Embryonic facial prominence (tissue), 1 donor: ENCODE measurements at regions not wholly inside any gene's neighbourhood (a gene's known extent, or its start where the extent isn't known, plus 50 kb on each side); places are given as distances from the start of the nearest gene placed in this dataset.

ENCODE experiments used
- DNase-seq: peaks from one replicate; pipeline ENCODE4 v3.0.0-alpha.2; 2016; ENCODE audit errors: extremely low spot score

- no peak for DNase-seq
Observed at GRCh38 chr10:10551596-10552301, 465.9 kb upstream of the CELF2 start.

GRCh38 chr10:10552948-10553347 is 464.7 kb upstream of the CELF2 start:
- DNase-seq, result no peak

- DNase-seq, result no peak
Observed at GRCh38 chr10:10564081-10564794, 453.4 kb upstream of the CELF2 start.

GRCh38 chr10:10576937-10577336 is 440.7 kb upstream of the CELF2 start:
- DNase-seq, result no peak

- DNase-seq, result no peak
Observed at GRCh38 chr10:10579709-10580108, 438.0 kb upstream of the CELF2 start.

GRCh38 chr10:10584161-10584560 is 433.5 kb upstream of the CELF2 start:
- DNase-seq, result no peak

GRCh38 chr10:10587744-10588393 is 429.8 kb upstream of the CELF2 start:
- no peak for DNase-seq

- no peak for DNase-seq
Observed at GRCh38 chr10:10589540-10590303, 427.9 kb upstream of the CELF2 start.

GRCh38 chr10:10591715-10592341 is 425.8 kb upstream of the CELF2 start:
- DNase-seq, result no peak

GRCh38 chr10:10596256-10596655 is 421.4 kb upstream of the CELF2 start:
- DNase-seq, result no peak

- DNase-seq, result no peak
Observed at GRCh38 chr10:10598297-10598696, 419.4 kb upstream of the CELF2 start.

GRCh38 chr10:10600004-10600403 is 417.7 kb upstream of the CELF2 start:
- no peak for DNase-seq

- DNase-seq, result no peak
Observed at GRCh38 chr10:10605551-10606081, 412.1 kb upstream of the CELF2 start.

GRCh38 chr10:10609379-10609955 is 408.2 kb upstream of the CELF2 start:
- DNase-seq, result no peak

GRCh38 chr10:10610171-10610570 is 407.5 kb upstream of the CELF2 start:
- no peak for DNase-seq

- DNase-seq, result no peak
Observed at GRCh38 chr10:10612151-10612550, 405.5 kb upstream of the CELF2 start.

- no peak for DNase-seq
Observed at GRCh38 chr10:10613656-10614244, 403.9 kb upstream of the CELF2 start.

- no peak for DNase-seq
Observed at GRCh38 chr10:10617686-10618085, 400.0 kb upstream of the CELF2 start.

- DNase-seq, result no peak
Observed at GRCh38 chr10:10618139-10618538, 399.5 kb upstream of the CELF2 start.

GRCh38 chr10:10623958-10624566 is 393.6 kb upstream of the CELF2 start:
- no peak for DNase-seq
